Uterus (tissue), 2 donors: ENCODE measurements at regions not wholly inside any gene's neighbourhood (a gene's known extent, or its start where the extent isn't known, plus 50 kb on each side); places are given as distances from the start of the nearest gene placed in this dataset.

Source experiments
- CTCF ChIP-seq, 4 experiments: fragments of 200-600 bp in 2 of 4; fragments of 450-650 bp in 2 of 4; sonication (generic) in 2 of 4; IDR thresholded peaks; one replicate each; pipeline ENCODE4 v1.5.1; 2016 to 2019; ENCODE audit warnings: antibody characterized with exemption in 4 of 4, mild to moderate bottlenecking in 2 of 4, moderate library complexity in 1 of 4
- POLR2A ChIP-seq, 2 donors: fragments of 450-650 bp; IDR thresholded peaks; one replicate each; pipeline ENCODE4 v1.6.1; 2016; ENCODE audit warnings: antibody characterized with exemption in 2 of 2, mild to moderate bottlenecking in 1 of 2, moderate library complexity in 1 of 2

- no peak for TF ChIP-seq CTCF (IDR thresholded peaks at IDR 0.05)
- no peak for TF ChIP-seq POLR2A (IDR thresholded peaks at IDR 0.05)
Observed at GRCh38 chr3:64422192-64422591, 196.9 kb upstream of the PRICKLE2 start.
